Panc1 (cell line): ENCODE measurements at regions not wholly inside any gene's neighbourhood (a gene's known extent, or its start where the extent isn't known, plus 50 kb on each side); places are given as distances from the start of the nearest gene placed in this dataset.

ENCODE experiments used
- POLR2AphosphoS5 ChIP-seq: IDR thresholded peaks from 2 replicates; pipeline ENCODE4 v1.6.1; 2012; ENCODE audit warnings: mild to moderate bottlenecking, low read depth, low read length, moderate library complexity
- SIN3A ChIP-seq: IDR thresholded peaks from 2 replicates; pipeline ENCODE4 v1.6.1; 2012; ENCODE audit warnings: low read depth, mild to moderate bottlenecking, low read length, moderate library complexity, borderline replicate concordance; ENCODE audit not compliant: insufficient read depth
- TF ChIP-seq, protein P1 (sequence below): fragments of 450-650 bp; IDR thresholded peaks from 2 replicates; pipeline ENCODE4 v1.5.1; 2017; ENCODE audit warnings: mild to moderate bottlenecking
- TF ChIP-seq, protein P2 (sequence below), 2 experiments: IDR thresholded peaks; 2 replicates each; pipeline ENCODE4 v1.6.1; 2011 to 2012; ENCODE audit warnings: low read depth in 2 of 2, control low read depth in 1 of 2, low read length in 1 of 2, mild to moderate bottlenecking in 1 of 2, moderate library complexity in 1 of 2; ENCODE audit not compliant: insufficient read depth in 1 of 2

DNA sequence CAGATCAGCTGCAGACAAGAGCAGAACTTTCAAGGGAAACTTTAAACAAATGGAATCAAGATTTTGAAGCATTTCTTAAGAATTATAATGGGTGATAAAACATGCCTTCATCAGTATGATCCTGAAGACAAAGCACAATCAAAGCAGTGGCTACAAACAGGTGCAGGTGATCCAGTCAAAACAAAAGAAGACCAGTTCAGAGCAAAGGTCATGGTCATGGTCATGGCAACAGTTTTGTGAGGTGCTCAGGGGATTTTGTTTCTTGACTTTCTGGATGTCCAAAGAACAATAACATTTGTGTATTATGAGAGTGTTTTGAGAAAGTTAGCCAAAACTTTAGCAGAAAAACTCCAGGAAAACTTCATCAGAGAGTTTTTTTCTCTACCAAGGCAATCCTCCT is 681.7 kb upstream of the PTBP2 start:
- TF ChIP-seq, protein P1, sequence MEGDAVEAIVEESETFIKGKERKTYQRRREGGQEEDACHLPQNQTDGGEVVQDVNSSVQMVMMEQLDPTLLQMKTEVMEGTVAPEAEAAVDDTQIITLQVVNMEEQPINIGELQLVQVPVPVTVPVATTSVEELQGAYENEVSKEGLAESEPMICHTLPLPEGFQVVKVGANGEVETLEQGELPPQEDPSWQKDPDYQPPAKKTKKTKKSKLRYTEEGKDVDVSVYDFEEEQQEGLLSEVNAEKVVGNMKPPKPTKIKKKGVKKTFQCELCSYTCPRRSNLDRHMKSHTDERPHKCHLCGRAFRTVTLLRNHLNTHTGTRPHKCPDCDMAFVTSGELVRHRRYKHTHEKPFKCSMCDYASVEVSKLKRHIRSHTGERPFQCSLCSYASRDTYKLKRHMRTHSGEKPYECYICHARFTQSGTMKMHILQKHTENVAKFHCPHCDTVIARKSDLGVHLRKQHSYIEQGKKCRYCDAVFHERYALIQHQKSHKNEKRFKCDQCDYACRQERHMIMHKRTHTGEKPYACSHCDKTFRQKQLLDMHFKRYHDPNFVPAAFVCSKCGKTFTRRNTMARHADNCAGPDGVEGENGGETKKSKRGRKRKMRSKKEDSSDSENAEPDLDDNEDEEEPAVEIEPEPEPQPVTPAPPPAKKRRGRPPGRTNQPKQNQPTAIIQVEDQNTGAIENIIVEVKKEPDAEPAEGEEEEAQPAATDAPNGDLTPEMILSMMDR: no peak
- TF ChIP-seq POLR2AphosphoS5 (no peak), SIN3A (no peak)
- TF ChIP-seq, protein P2, sequence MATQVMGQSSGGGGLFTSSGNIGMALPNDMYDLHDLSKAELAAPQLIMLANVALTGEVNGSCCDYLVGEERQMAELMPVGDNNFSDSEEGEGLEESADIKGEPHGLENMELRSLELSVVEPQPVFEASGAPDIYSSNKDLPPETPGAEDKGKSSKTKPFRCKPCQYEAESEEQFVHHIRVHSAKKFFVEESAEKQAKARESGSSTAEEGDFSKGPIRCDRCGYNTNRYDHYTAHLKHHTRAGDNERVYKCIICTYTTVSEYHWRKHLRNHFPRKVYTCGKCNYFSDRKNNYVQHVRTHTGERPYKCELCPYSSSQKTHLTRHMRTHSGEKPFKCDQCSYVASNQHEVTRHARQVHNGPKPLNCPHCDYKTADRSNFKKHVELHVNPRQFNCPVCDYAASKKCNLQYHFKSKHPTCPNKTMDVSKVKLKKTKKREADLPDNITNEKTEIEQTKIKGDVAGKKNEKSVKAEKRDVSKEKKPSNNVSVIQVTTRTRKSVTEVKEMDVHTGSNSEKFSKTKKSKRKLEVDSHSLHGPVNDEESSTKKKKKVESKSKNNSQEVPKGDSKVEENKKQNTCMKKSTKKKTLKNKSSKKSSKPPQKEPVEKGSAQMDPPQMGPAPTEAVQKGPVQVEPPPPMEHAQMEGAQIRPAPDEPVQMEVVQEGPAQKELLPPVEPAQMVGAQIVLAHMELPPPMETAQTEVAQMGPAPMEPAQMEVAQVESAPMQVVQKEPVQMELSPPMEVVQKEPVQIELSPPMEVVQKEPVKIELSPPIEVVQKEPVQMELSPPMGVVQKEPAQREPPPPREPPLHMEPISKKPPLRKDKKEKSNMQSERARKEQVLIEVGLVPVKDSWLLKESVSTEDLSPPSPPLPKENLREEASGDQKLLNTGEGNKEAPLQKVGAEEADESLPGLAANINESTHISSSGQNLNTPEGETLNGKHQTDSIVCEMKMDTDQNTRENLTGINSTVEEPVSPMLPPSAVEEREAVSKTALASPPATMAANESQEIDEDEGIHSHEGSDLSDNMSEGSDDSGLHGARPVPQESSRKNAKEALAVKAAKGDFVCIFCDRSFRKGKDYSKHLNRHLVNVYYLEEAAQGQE (IDR thresholded peaks at IDR 0.05; ENCODE audit: insufficient read depth in 1 of 2, low read depth in 2 of 2, low read length in 1 of 2): no peak
